Lower lobe of right lung (tissue), 2 donors: ENCODE measurements at regions not wholly inside any gene's neighbourhood (a gene's known extent, or its start where the extent isn't known, plus 50 kb on each side); places are given as distances from the start of the nearest gene placed in this dataset.

Source experiments
- ATAC-seq, 2 donors: fragments of 200-7000 bp; cut with Tn5 transposase; one replicate each; pipeline ENCODE4 v1.9.1; 2020 to 2022; ENCODE audit warnings: mild to moderate bottlenecking in 2 of 2, moderate library complexity in 2 of 2
- DNase-seq: peaks from one replicate; pipeline ENCODE4 v3.0.0-alpha.2; 2020
- H3K27ac ChIP-seq: fragments of 200-600 bp; one replicate; pipeline ENCODE4 v1.8.0; 2022
- H3K27me3 ChIP-seq: fragments of 200-600 bp; one replicate; pipeline ENCODE4 v1.8.0; 2022; ENCODE audit warnings: low read depth
- H3K36me3 ChIP-seq: fragments of 200-600 bp; one replicate; pipeline ENCODE4 v1.8.0; 2022; ENCODE audit warnings: mild to moderate bottlenecking
- H3K4me1 ChIP-seq: fragments of 200-600 bp; one replicate; pipeline ENCODE4 v1.8.0; 2022
- H3K4me3 ChIP-seq: fragments of 200-600 bp; one replicate; pipeline ENCODE4 v1.8.0; 2022; ENCODE audit warnings: mild to moderate bottlenecking
- H3K9me3 ChIP-seq: fragments of 200-600 bp; one replicate; pipeline ENCODE4 v1.8.0; 2022
- intact Hi-C: fragments of 100-400 bp; cut with DNase I; formaldehyde crosslinking; loops from one replicate; pipeline ENCODE4 v1.11.0; 2022
- TF ChIP-seq, protein P1 (sequence below): fragments of 200-600 bp; IDR thresholded peaks from one replicate; pipeline ENCODE4 v1.8.0; 2022; ENCODE audit warnings: antibody characterized with exemption, mild to moderate bottlenecking
- donor health status: DM: no; HTN: yes; CAD: no; lungs with severe emphysema.

- no peaks in the 10 kb centered on the region for H3K36me3 ChIP-seq
- no peaks in the 10 kb centered on the region for H3K4me1 ChIP-seq
- no peak overlapping the region for H3K4me3 ChIP-seq
- intact Hi-C loops = no loop called here
- ATAC-seq (no peak), DNase-seq (no peak)
- H3K9me3 ChIP-seq = no peaks in the 10 kb centered on the region
- H3K27ac ChIP-seq = no peak overlapping the region
- no peaks in the 10 kb centered on the region for H3K27me3 ChIP-seq
- TF ChIP-seq, protein P1, sequence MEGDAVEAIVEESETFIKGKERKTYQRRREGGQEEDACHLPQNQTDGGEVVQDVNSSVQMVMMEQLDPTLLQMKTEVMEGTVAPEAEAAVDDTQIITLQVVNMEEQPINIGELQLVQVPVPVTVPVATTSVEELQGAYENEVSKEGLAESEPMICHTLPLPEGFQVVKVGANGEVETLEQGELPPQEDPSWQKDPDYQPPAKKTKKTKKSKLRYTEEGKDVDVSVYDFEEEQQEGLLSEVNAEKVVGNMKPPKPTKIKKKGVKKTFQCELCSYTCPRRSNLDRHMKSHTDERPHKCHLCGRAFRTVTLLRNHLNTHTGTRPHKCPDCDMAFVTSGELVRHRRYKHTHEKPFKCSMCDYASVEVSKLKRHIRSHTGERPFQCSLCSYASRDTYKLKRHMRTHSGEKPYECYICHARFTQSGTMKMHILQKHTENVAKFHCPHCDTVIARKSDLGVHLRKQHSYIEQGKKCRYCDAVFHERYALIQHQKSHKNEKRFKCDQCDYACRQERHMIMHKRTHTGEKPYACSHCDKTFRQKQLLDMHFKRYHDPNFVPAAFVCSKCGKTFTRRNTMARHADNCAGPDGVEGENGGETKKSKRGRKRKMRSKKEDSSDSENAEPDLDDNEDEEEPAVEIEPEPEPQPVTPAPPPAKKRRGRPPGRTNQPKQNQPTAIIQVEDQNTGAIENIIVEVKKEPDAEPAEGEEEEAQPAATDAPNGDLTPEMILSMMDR = no peak
Measured at GRCh38 chr6:55997223-55997874, 122.0 kb upstream of the BMP5 start.

- no peaks in the 10 kb centered on the region for H3K27me3 ChIP-seq
- TF ChIP-seq, protein P1 = no peak
- no peaks in the 10 kb centered on the region for H3K36me3 ChIP-seq
- no peak for DNase-seq
- intact Hi-C loops = no loop called here
- no peak for ATAC-seq
- no peaks in the 10 kb centered on the region for H3K9me3 ChIP-seq
- H3K27ac ChIP-seq = no peak overlapping the region
- H3K4me1 ChIP-seq = no peaks in the 10 kb centered on the region
- H3K4me3 ChIP-seq = no peak overlapping the region
Measured at GRCh38 chr6:55994531-55994930, 119.1 kb upstream of the BMP5 start.

- TF ChIP-seq, protein P1 = no peak
- intact Hi-C loops = no loop called here
- Histone ChIP-seq H3K9me3 (no peaks in the 10 kb centered on the region), H3K36me3 (no peaks in the 10 kb centered on the region), H3K4me1 (no peaks in the 10 kb centered on the region), H3K4me3 (no peak overlapping the region), H3K27ac (no peak overlapping the region), H3K27me3 (no peaks in the 10 kb centered on the region)
- DNase-seq (no peak), ATAC-seq (no peak)
Measured at GRCh38 chr6:55993418-55993817, 118.0 kb upstream of the BMP5 start.

DNA sequence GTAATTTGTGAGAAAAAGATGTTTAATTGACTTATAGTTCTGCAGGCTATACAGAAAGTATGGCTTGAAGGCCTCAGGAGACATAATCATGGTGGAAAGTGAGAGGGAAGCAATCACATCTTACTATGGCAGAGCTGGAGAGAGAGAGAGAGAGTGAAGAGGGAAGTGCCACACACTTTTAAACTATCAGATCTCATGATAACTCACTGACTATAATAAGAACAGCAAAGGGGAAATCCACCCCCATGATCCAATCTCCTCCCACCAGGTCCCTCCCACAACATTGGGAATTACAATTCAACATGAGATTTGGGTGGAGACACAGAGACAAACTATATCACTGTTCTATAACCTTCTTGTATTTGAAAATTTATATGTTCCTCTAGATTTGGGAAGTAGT, 117.2 kb upstream of the BMP5 start:
- intact Hi-C loops = no loop called here

DNA sequence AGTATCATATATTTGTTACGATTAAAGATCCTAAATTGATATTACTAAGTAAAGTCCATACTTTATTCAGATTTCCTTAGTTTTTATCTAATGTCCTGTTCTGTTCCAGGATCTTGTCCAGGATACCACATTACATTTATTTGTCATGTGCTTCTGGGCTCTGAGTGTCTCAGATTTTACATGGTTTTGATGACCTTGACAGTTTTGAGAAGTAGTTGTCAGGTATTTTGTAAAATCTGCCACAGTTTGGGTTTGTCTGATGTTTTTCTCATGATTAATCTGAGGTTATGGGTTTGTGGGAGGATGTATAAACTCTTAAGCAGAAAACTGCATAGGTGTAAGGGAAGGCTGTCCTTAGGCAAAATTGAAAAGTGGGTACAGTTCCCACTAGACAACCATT, 109.9 kb upstream of the BMP5 start:
- TF ChIP-seq, protein P1 = no peak
- no peak overlapping the region for H3K27ac ChIP-seq
- ATAC-seq (no peak), DNase-seq (no peak)
- no peaks in the 10 kb centered on the region for H3K9me3 ChIP-seq
- no peaks in the 10 kb centered on the region for H3K36me3 ChIP-seq
- H3K27me3 ChIP-seq = no peaks in the 10 kb centered on the region
- no peak overlapping the region for H3K4me3 ChIP-seq
- intact Hi-C loops = no loop called here
- H3K4me1 ChIP-seq = no peaks in the 10 kb centered on the region

More for the DNA sequence above, 117.2 kb upstream of the BMP5 start:
- no peaks in the 10 kb centered on the region for H3K27me3 ChIP-seq
- DNase-seq = no peak
- ATAC-seq = no peak
- H3K4me3 ChIP-seq = no peak overlapping the region
- no peaks in the 10 kb centered on the region for H3K9me3 ChIP-seq
- TF ChIP-seq, protein P1 = no peak
- H3K4me1 ChIP-seq = no peaks in the 10 kb centered on the region
- no peaks in the 10 kb centered on the region for H3K36me3 ChIP-seq
- H3K27ac ChIP-seq = no peak overlapping the region
